HG02623 (cell line): ENCODE measurements at regions not wholly inside any gene's neighbourhood (a gene's known extent, or its start where the extent isn't known, plus 50 kb on each side); places are given as distances from the start of the nearest gene placed in this dataset.

Source experiments
- ATAC-seq: cut with Tn5 transposase; IDR thresholded peaks from one replicate; pipeline ENCODE4 v1.9.1; 2021; ENCODE audit warnings: moderate library complexity; ENCODE audit not compliant: unreplicated experiment

DNA sequence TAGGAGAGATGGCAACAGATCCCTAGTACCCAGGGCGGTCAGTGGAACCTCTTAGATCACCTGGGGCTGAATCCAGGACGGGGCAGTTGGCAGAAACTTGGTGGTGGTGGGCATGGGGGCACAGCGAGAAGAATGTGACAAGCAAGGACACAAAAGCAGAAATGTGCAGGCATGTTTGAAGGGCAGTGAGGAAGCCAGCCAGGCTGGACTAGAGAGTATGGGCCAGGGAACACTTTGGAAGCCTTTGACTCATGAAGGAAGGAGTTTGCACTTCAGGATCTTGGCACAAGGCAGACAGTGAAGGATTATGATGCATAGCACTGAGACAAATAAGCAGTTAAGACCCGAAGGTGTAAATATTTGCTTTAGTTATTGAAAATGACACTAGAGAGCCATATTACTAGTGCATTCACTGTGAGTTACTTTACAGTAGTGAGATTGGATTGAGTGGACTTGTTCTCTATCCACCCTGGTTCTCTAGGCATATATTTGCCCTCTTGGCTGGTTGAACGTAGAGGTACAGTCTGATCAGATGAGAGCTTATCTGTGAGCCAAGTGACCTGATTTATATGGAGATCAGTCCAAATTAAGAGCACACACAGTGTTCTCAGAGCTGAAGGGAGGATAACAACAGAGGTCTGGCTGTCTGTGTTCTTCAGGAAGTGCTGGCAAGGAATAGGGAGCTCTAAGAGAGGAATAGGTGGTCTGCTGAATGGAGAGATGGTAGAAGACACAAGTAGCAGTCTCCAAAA lies 210.4 kb downstream of the SNX19 start:
- ATAC-seq = no peak

DNA sequence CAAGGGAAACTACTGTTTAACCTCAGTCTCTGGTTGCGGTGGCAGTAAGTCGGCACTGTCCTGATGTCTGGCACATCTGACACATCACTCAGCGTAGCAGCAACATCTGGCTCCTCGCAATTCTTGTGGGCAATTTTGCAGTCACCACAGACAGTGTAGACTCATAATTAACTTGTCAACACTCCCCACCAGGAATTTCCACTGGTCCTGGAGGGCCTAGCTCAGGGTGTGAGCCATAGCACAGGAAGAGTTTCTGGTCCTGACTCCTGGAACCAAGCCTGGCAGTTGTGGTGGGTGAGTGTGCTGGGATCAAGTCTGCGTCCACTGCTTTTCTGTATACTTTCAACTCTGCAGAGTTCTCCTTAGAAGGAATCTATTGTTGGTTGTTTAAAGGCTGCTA lies 209.7 kb downstream of the SNX19 start:
- no peak for ATAC-seq

DNA sequence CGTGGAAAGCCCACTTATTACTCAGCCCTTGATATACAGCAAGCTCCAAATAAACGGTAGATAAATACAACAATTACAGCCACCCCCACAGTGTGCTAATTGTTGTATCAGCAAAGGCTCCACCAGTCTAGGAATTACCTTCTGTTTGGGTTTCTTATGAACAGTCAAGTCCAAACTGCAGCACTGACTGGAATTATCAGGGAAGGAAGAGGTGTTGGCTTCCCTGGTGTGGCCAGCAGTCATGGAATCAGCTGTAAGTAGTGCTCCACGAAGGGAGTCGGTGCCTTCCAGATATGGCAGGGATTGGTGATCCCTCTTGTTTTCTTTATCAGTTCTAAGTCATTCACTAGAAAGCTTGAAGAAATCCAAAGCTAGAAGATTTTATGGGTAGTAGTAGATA lies 209.1 kb downstream of the SNX19 start:
- no peak for ATAC-seq

DNA sequence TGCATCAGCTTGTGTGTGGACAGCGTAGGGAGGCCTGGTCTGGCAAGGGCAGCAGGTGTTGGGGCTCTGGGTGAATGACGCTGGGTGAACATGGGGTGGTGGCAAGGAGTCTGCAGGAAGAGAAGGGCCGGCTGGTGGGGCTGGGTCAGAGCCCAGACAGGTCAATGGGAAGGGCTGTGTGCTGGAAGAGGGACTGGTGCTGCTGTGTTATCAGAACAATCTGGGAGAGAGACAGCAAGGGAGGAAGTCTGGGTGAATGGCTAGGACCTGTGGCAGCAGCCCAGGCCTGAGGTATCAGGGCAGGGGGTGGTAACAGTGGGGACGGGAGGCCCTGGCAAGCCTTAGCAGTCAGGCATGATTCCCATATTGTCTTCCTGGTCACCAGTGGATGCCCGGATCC lies 206.7 kb downstream of the SNX19 start:
- no peak for ATAC-seq

DNA sequence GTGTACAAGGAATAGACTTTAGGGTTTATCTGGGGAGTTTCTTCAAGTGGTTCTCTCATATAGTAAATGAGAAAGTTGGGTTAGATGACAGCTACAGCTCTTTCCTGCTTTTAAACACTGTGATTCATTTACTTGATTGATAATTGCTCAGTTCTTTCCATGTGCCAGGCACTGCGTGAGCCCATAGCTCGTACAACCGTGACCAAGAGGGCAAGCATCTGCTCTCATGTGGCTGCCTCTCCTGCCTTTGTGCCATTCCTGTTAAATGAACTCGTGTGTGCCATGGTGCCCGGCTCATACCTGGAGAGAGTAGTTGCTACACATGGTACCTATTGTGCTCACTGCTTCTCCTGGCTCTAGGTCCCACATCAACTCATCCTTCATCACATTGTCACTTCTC lies 206.3 kb downstream of the SNX19 start:
- ATAC-seq = no peak

DNA sequence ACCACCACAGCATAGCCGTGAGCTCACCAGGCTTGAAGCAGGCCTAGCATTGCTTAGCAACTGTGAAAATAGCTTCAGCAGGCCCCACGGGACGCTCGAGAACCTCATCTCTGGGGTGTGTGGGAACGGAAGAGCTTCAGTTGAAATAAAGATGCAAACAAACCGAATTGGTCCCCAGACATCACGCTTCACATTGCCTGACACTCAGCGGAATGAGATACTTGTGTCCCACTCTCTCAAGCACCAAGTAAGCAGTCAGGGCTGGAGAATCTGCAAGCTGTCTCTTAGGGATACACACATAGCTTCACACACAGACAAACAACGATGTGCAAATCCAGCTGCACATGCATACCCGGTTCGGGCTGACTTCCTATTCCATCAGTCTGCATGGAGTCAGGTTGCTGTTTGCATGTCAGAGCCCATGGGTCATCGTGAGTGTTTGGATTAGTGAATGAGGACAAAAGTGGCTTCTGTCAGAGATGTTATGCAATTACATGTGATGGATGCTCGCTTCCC lies 205.7 kb downstream of the SNX19 start:
- ATAC-seq = no peak

DNA sequence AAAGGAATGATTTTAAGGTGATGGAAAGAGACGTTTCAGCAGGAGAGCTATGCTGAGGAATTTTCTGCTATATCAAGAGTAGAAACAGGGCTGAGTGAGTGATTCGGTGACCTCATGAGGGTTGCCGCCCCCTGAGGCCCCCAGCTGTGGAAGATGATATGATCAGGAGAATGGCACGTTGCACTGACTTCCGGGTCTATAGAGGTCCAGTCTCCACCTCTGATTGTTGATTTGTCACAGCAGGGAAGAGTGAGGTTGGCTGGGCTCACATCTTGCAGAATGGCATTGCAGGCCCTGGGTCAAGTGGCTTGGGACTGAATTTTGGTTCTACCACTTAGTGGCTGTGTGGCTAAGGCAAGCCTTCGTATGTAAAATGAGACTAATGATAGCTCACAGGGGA lies 205.1 kb downstream of the SNX19 start:
- ATAC-seq = no peak

DNA sequence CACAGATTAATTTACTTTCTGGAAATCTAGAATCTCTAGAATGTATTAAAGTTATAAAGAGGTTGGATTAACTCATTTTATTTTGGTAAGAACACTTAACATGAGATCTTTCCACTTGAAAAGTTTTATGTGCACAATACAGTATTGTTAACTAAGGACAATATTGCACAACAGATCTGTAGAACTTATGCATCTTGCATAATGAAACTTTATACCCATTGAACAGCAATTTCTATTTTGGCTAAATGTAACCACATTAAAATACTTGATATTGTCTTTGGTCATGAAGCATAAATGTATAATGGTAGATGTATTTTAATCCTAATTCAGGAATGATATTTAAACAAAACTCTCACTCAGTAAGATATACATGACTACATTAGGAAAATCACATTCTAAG lies 203.8 kb downstream of the SNX19 start:
- no peak for ATAC-seq

DNA sequence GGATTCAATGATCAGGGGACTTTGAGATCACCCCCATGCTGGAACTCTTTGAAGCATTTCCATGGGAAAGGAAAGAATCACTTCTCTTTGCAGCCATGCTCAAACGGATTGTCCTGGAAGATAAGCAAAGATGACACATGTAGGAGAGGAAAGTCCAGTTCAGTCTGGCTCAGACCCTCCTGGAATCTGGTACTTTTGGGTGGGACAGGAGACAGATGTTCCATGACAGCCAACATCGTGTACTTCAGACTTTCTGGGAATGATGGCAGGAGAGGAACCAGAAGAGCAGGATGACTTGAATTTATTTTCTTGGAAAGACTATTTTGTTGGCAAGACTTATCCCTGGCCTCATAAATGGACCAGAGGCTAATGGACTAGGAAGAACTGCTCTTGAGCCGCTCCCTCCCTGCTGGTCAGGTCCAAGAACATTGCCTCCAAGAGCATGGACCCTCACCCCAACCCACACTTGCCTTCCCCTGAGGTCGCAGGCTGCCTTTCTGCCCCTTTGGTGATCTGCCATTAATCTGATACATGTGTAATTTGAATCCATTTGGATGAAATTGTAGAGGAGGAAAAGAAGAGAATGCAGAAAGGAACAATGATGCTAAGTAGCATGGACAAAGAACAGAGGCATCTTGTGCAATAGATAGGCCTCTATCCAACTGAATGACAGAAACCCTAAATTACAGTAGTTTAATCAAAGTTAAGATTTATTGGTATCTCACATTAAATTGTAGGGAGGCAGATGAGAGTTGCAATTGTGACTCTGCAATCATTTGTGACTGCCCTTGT lies 201.0 kb downstream of the SNX19 start:
- no peak for ATAC-seq

DNA sequence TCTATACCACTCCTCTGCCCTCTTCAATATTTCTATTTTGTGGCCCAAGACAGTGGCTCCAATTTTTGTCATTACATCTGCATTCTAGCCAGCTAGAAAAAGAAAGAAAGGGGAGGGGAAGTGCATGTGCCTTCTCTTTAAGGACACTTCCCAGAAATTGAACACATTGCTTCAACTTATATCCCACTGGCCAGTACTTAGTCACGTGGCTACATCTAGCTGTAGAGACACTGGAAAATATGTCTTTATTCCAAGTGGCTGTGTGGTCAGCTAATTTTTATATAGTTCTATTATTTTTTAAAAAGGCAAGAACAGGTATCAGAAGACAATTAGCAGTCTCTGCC lies 200.4 kb downstream of the SNX19 start:
- ATAC-seq = no peak

DNA sequence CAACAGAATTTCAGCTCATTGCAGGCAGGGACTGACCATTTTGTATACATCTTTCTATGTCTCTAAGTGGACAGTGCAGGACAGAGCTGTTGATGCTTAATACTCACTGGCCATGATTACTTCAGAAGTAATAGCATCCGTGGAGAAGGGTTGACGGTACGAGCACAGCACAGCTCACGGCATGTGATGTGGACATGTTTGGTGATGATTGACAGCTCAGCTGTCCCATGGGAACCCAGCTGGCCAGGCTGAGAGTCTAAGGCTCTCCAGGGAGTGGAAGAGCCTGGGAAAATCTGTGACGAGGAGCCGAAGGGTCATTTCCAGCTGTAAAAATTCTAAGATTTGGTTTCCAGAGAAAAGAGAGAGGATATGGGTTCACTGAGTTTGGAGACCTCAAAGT lies 198.2 kb downstream of the SNX19 start:
- ATAC-seq = no peak

DNA sequence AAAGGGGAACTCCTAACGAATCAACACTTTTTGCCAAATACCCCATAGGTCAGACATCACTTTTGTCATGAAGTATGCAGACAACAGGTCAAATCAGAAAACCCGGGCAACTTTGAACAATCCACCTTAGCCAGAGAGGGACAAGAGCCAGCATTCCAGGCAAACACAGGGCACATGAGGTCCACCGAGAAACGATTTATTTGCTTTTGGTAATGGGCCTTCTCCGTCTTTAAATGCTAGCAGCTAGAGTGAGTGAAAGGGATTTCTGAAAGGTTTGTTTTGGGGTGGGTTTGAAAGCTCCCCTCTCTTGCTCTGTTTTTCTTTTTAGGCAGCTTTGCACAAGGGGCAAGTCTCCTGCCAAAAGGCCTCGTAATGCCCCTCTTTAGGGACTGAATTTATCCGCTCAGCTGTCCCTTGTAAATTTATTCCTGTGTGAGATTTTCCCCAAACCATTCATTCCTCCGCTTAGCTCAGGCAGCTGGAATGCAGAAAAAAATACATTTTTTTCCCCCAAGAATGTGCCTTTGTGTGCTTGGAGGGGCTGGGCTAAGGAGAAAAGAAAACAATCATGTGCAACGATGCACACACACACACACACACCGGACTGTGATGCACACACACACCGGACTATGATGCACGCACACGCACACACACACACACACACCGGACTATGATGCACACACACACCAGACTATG lies 196.9 kb downstream of the SNX19 start:
- no peak for ATAC-seq

DNA sequence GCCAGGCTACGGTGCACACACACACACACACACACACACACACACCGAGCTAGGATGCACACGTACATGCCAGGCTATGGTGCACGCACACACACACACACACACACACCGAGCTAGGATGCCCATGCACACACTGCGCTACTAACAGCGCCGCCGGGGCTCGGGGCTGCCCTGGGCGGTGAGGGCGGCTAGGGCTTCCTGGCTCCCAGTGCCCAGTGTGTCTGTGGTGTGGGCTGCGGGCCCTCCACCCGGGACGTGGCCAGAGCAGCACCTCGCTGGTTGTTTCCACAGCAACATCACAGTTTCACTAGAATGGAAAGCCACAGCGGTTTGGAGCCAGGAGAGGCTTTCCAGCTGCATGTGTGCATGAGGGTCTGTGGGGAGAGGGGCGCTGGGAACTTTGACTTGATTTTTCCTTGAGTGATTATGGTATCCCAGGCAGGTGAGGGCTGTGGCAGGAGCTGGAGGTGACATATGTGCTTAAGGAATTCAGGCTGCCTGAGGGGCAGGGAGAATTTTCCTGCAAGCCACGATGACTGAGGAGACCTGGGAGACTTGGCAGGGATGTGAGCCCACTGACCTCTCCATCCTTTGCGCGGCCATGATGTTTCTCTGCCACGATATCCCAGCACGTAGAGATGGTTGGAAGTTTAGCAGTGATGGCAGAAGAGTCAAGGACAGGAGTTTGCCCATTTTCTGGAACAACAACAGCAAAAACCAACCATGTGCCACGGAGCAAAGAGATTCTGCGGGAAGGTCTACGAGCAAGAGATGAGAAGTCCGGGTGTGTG lies 195.9 kb downstream of the SNX19 start:
- ATAC-seq = no peak

DNA sequence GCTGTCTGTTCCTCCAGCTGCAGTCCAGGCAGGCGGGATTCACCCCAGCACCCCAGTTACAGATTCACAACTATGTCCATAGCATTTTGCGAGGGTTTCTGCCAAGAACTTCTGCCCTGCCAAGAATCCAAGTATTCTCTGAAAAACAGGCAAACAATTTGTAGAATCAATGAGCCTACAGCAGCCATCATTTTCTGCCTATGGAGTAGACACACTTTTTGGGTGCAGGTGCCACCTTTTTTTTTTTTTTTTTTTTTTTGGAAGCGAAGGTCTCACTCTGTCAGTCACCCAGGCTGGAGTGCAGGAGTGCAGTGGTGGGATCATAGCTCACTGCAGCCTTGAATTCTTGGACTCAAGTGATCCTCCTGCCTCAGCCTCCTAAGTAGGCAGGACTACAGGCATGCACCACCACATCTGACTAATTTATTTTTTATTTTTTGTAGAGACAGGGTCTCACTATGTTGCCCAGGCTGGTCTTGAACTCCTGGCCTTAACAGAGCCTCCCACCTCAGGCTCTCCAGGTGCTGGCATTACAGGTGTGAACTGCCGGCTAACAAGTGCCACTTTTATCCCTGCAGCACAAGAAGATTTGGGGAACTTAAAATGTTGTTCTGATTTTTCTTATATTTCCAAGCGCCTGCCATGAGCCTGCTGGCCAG lies 195.1 kb downstream of the SNX19 start:
- no peak for ATAC-seq

DNA sequence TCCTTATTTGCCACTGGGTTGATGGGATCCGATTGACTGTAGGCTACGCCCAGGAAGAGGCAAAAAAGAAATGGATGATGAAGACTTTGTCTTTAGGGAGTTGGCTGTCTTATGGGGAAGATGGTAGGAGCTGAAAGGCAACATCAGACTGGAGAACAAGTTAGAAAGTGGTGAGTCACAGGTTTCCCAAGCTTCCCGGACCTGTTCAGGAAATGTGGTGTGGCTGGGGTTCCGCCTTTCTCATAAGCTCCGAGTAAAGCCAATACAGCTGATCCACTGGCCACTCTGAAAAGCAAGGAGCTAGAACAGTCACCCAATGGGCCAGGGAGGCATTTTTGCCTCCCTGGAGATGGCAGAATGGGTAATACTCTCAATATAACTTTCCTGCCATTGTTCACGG lies 194.5 kb downstream of the SNX19 start:
- ATAC-seq = no peak

DNA sequence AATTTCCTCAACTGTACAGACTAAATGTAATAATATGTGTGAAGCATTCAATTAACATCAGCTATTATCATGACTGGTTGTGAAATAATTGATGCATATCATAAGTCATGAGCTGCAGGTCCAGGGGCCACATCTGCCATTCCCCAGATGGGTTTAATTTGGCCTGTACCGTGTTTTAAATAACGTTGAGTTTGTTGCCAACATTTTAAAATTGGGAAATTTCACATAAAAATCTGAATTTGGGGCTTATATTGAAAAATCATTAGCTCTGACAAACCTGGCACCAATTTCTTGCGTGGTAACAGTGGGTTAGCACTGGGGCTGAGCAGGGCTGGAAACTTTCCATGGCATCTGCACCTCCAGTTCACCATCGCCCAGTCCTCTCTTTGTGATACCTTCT lies 193.9 kb downstream of the SNX19 start:
- no peak for ATAC-seq

DNA sequence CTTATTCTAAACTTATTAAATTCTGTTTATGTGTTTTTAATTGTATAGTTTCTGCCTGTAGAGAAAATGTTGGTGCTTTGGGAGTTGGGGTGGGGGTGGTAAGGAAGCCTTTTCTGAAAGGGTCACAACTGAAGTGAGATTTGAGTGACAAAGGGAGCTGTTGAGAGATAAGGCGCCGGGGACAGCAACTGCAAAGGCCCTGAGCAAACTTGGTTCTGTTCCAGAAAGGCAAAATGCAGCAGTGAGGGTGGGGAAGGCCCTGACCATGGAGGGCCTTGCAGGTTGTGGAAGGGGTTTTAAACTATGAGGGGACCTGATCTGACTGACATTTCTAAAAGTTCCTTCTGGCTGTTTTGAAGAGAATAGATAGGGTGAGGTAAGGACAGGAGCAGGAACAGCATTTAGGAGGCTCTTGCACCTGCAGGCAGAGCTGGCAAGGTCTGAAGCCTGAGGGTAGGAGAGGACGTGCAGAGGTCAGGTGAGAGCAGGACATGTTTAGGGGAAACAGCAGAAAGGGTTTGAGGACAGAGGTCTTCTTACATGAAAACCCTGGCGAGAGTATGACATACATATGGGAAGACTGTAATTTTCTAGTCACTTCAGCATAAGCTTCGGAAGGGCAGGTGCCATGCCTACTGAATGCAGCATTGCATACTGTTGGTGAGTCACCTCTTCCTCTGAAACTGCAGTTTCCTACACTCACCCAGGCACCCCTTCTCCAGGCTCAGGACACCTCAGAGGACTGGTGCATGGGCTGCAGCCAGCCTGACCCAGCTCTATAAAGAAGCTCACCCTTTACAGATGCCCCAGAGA lies 190.7 kb downstream of the SNX19 start:
- no peak for ATAC-seq

DNA sequence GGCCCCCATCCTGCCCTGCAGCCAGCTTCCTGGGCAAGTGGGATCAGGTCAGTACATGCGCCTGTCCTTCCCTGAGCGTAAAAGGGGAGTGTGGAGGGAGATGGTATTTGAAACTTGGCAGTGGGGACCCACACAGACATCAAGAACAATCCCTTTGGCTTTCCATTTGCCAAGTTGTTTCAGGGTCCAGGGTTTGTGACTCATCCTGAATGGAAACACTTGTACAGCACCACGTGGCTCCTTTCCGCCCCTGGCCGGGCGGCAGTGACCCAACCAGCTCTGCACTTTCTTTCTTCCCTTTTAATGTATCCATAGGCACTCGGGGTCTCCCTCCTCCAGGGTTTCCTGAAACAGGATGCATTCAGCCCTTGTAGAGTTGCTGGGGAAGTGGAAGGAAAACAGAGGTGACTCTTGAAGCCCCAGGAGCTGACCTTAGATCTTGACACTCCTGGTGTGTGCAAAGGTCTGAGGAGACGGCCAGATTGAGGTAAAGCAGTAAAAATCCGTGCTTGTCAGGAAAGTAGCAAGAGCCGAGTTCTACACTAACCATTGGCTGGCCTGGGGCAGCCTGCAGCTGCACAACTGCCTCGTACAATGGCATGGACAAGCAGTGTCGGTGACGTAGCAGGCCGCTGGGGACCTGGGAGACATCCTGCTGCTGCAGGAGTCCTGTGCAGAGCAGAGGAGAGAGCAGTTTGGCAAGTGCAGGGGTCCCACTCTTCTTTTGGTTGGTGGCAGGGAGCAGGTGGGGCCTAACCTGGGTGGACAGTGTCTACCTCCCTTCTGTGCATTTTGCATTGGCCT lies 189.8 kb downstream of the SNX19 start:
- no peak for ATAC-seq
